Testis (tissue), 2 donors: ENCODE measurements at regions not wholly inside any gene's neighbourhood (a gene's known extent, or its start where the extent isn't known, plus 50 kb on each side); places are given as distances from the start of the nearest gene placed in this dataset.

Experiments used
- POLR2A ChIP-seq: fragments of 450-650 bp; IDR thresholded peaks from one replicate; pipeline ENCODE4 v1.6.1; 2017; ENCODE audit warnings: antibody characterized with exemption, mild to moderate bottlenecking, moderate library complexity
- TF ChIP-seq, protein P1 (sequence below), 3 experiments: fragments of 450-650 bp in 2 of 3; fragments of 200-600 bp in 1 of 3; sonication (generic) in 1 of 3; IDR thresholded peaks; one replicate each; pipeline ENCODE4 v1.5.1; 2016 to 2019; ENCODE audit warnings: antibody characterized with exemption in 3 of 3, mild to moderate bottlenecking in 2 of 3, moderate library complexity in 1 of 3

GRCh38 chr13:87889254-87889653, 218.1 kb downstream of the SLITRK5 start:
- TF ChIP-seq, protein P1, sequence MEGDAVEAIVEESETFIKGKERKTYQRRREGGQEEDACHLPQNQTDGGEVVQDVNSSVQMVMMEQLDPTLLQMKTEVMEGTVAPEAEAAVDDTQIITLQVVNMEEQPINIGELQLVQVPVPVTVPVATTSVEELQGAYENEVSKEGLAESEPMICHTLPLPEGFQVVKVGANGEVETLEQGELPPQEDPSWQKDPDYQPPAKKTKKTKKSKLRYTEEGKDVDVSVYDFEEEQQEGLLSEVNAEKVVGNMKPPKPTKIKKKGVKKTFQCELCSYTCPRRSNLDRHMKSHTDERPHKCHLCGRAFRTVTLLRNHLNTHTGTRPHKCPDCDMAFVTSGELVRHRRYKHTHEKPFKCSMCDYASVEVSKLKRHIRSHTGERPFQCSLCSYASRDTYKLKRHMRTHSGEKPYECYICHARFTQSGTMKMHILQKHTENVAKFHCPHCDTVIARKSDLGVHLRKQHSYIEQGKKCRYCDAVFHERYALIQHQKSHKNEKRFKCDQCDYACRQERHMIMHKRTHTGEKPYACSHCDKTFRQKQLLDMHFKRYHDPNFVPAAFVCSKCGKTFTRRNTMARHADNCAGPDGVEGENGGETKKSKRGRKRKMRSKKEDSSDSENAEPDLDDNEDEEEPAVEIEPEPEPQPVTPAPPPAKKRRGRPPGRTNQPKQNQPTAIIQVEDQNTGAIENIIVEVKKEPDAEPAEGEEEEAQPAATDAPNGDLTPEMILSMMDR (IDR thresholded peaks at IDR 0.05), result no peak
- no peak for TF ChIP-seq POLR2A
